ENCODE measurements at regions not wholly inside any gene's neighbourhood (a gene's known extent, or its start where the extent isn't known, plus 50 kb on each side); places are given as distances from the start of the nearest gene placed in this dataset.

DNA sequence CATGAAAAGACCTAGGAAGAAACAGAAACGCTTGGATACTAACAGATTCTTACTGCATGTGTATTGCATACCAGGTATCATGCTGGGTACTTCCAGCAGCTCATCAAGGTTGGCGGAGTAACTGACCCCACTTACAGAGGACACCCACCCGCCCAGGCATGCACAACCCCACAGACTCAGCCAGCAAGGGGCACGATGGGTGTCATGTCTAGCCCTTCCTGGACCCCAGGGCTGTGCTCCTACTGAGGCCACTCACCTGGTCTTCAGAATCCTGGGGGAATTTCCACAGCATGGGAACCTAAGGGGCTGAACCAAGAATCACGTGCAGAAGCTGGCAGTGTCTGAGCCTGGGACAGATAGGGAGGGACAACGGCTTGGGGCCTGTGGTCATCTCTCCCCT lies 134.1 kb upstream of the ZNF32 start:
- Histone ChIP-seq H3F3A (ENCODE audit: insufficient read depth, low read length) (peaks cover 13% of the 10 kb centered on the region), H3K36me3 (replicated peaks; ENCODE audit: insufficient read depth, low read length) (no peaks in the 10 kb centered on the region), H3K27me3 (replicated peaks; ENCODE audit: insufficient read depth, low read length) (no peaks in the 10 kb centered on the region), H3K4me3 (ENCODE audit: low read length) (no peak overlapping the region), H3K79me2 (ENCODE audit: low read length) (no peaks in the 10 kb centered on the region), H4K20me1 (ENCODE audit: insufficient read depth, low read length) (no peaks in the 10 kb centered on the region), H3K9ac (ENCODE audit: low read length) (no peak overlapping the region), H2AFZ (ENCODE audit: low read length) (no peak overlapping the region), H3K4me1 (ENCODE audit: low read length) (peaks cover 44% of the 10 kb centered on the region), H3K9me2 (replicated peaks; ENCODE audit: insufficient read depth, low read length) (no peaks in the 10 kb centered on the region), H3K27ac (ENCODE audit: low read length) (peak overlapping the region; percentile 80; the same call in 1 of the 2 replicates), H3K4me2 (ENCODE audit: low read depth, low read length) (peak overlapping the region; percentile 70; the same call in 1 of the 2 replicates), H3K9me3 (replicated peaks; ENCODE audit: insufficient read depth, low read length) (no peaks in the 10 kb centered on the region)
- no peak for DNase-seq
- no peak for TF ChIP-seq CTCF (IDR thresholded peaks at IDR 0.05; ENCODE audit: low read length)
- TF ChIP-seq EZH2phosphoT487 (IDR thresholded peaks at IDR 0.05; ENCODE audit: low read length), result no peak
- no peak for TF ChIP-seq EZH2 (optimal IDR thresholded peaks at IDR 0.05; ENCODE audit: low read depth, low read length)

DNA sequence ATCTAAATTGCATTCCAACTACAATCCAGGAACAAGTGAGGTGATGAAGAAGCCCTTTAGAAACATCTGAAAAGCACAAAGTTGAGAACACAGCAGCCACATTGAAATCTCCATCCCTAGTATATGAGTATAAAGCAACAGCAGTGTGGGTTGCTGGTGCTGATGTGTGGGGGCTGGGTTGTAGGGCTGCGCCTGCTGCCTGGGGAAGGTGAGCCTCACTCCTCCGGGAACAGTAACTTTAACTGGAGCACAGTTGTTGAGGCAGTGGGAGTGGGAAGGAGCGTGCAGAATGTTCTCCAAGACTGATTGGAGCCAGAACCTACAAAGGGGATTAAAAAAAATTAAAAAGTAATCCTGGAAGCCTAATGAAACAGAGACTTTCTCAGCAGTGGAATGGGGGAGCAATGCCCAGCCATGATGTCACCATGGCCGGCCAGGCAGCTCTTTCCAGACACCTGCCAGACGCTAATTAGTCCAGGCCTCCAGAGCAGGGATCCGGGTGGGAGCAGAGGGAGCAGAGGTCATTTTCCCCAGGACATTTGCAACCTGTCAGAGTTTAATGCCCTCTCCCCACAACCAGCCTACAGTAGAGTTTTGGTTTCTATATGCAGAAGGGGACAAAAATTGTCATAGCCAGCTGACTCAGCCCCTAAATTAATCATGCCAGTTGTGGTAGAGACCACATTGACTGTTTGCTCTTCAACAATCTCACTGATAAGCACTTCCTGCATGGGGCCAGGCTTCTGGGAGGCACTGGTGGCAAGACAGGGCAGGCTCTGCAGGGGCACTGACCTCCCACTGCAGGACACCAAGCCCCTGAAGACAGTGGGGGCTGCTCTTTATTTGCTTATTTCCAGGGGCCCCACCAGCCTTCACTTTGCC lies 133.0 kb upstream of the ZNF32 start:
- H3K9me3 ChIP-seq (replicated peaks; ENCODE audit: insufficient read depth, low read length), result no peaks in the 10 kb centered on the region
- TF ChIP-seq EZH2 (optimal IDR thresholded peaks at IDR 0.05; ENCODE audit: low read depth, low read length) (no peak), EZH2phosphoT487 (IDR thresholded peaks at IDR 0.05; ENCODE audit: low read length) (no peak), CTCF (IDR thresholded peaks at IDR 0.05; ENCODE audit: low read length) (no peak)
- peak; percentile 87 for DNase-seq
- no peaks in the 10 kb centered on the region for H3K79me2 ChIP-seq (ENCODE audit: low read length)
- H3K9ac ChIP-seq (ENCODE audit: low read length), result peak overlapping the region; percentile 39
- peaks cover 13% of the 10 kb centered on the region for H3F3A ChIP-seq (ENCODE audit: insufficient read depth, low read length)
- H4K20me1 ChIP-seq (ENCODE audit: insufficient read depth, low read length), result no peaks in the 10 kb centered on the region
- peak overlapping the region; percentile 80 for H3K27ac ChIP-seq (ENCODE audit: low read length)
- H3K36me3 ChIP-seq (replicated peaks; ENCODE audit: insufficient read depth, low read length), result no peaks in the 10 kb centered on the region
- peak overlapping the region; percentile 30 for H3K4me3 ChIP-seq (ENCODE audit: low read length)
- H3K4me1 ChIP-seq (ENCODE audit: low read length), result peaks cover 44% of the 10 kb centered on the region
- peak overlapping the region; percentile 54 for H2AFZ ChIP-seq (ENCODE audit: low read length)
- no peaks in the 10 kb centered on the region for H3K9me2 ChIP-seq (replicated peaks; ENCODE audit: insufficient read depth, low read length)
- peak overlapping the region; percentile 70 for H3K4me2 ChIP-seq (ENCODE audit: low read depth, low read length)
- no peaks in the 10 kb centered on the region for H3K27me3 ChIP-seq (replicated peaks; ENCODE audit: insufficient read depth, low read length)

GRCh38 chr10:43778571-43778970 lies 129.9 kb upstream of the ZNF32 start:
- Histone ChIP-seq H3K36me3 (replicated peaks; ENCODE audit: insufficient read depth, low read length) (no peaks in the 10 kb centered on the region), H3K9me3 (replicated peaks; ENCODE audit: insufficient read depth, low read length) (no peaks in the 10 kb centered on the region), H2AFZ (ENCODE audit: low read length) (peak overlapping the region; percentile 55), H3K9me2 (replicated peaks; ENCODE audit: insufficient read depth, low read length) (no peaks in the 10 kb centered on the region), H3K4me1 (ENCODE audit: low read length) (peaks cover 43% of the 10 kb centered on the region), H3K27me3 (replicated peaks; ENCODE audit: insufficient read depth, low read length) (no peaks in the 10 kb centered on the region), H3K4me3 (ENCODE audit: low read length) (no peak overlapping the region), H4K20me1 (ENCODE audit: insufficient read depth, low read length) (no peaks in the 10 kb centered on the region), H3K79me2 (ENCODE audit: low read length) (no peaks in the 10 kb centered on the region), H3K27ac (ENCODE audit: low read length) (no peak overlapping the region), H3F3A (ENCODE audit: insufficient read depth, low read length) (peaks cover 13% of the 10 kb centered on the region), H3K4me2 (ENCODE audit: low read depth, low read length) (no peak overlapping the region), H3K9ac (ENCODE audit: low read length) (no peak overlapping the region)
- DNase-seq, result no peak
- TF ChIP-seq EZH2phosphoT487 (IDR thresholded peaks at IDR 0.05; ENCODE audit: low read length) (no peak), EZH2 (optimal IDR thresholded peaks at IDR 0.05; ENCODE audit: low read depth, low read length) (no peak), CTCF (IDR thresholded peaks at IDR 0.05; ENCODE audit: low read length) (no peak)
